PC-3 (cell line): ENCODE measurements at regions not wholly inside any gene's neighbourhood (a gene's known extent, or its start where the extent isn't known, plus 50 kb on each side); places are given as distances from the start of the nearest gene placed in this dataset.

Source experiments
- EZH2 ChIP-seq: fragments of 300-600 bp; sonication (generic); IDR thresholded peaks from one replicate; pipeline ENCODE4 v1.6.1; 2017; ENCODE audit warnings: antibody characterized with exemption, mild to moderate bottlenecking, low read length; ENCODE audit not compliant: unreplicated experiment
- EZH2phosphoT487 ChIP-seq: fragments of 300-600 bp; sonication (generic); IDR thresholded peaks from 2 replicates; pipeline ENCODE4 v1.6.1; 2018; ENCODE audit warnings: mild to moderate bottlenecking, antibody characterized with exemption, low read length, borderline replicate concordance
- TF ChIP-seq, protein P1 (sequence below): fragments of 300-600 bp; sonication (generic); conservative IDR thresholded peaks from 2 replicates; pipeline ENCODE4 v1.5.1; 2017; ENCODE audit warnings: antibody characterized with exemption, low read depth, mild to moderate bottlenecking, low read length

DNA sequence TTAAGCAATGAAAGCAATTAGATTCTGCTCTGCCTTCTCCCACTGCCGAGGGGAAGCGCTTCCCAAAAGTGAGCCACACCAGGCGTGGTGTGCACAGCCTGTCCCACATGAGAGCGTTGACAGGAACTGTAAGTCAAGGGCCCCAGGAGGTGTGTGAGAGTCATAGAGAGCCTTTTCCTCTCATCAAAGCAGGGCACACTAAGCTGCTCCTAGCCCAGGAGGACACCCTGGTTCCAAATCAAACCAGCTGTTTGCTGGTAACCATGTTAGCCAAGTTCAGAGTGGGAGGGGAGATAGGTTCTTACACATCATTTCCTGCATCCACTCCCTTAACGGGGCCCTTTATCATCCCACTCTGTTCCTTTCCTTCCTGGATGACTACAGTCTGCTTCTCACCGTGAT is 98.3 kb downstream of the SPTSSA start:
- no peak for TF ChIP-seq EZH2
- TF ChIP-seq, protein P1, sequence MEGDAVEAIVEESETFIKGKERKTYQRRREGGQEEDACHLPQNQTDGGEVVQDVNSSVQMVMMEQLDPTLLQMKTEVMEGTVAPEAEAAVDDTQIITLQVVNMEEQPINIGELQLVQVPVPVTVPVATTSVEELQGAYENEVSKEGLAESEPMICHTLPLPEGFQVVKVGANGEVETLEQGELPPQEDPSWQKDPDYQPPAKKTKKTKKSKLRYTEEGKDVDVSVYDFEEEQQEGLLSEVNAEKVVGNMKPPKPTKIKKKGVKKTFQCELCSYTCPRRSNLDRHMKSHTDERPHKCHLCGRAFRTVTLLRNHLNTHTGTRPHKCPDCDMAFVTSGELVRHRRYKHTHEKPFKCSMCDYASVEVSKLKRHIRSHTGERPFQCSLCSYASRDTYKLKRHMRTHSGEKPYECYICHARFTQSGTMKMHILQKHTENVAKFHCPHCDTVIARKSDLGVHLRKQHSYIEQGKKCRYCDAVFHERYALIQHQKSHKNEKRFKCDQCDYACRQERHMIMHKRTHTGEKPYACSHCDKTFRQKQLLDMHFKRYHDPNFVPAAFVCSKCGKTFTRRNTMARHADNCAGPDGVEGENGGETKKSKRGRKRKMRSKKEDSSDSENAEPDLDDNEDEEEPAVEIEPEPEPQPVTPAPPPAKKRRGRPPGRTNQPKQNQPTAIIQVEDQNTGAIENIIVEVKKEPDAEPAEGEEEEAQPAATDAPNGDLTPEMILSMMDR, result no peak
- no peak for TF ChIP-seq EZH2phosphoT487
